ENCODE measurements at regions not wholly inside any gene's neighbourhood (a gene's known extent, or its start where the extent isn't known, plus 50 kb on each side); places are given as distances from the start of the nearest gene placed in this dataset.

DNA sequence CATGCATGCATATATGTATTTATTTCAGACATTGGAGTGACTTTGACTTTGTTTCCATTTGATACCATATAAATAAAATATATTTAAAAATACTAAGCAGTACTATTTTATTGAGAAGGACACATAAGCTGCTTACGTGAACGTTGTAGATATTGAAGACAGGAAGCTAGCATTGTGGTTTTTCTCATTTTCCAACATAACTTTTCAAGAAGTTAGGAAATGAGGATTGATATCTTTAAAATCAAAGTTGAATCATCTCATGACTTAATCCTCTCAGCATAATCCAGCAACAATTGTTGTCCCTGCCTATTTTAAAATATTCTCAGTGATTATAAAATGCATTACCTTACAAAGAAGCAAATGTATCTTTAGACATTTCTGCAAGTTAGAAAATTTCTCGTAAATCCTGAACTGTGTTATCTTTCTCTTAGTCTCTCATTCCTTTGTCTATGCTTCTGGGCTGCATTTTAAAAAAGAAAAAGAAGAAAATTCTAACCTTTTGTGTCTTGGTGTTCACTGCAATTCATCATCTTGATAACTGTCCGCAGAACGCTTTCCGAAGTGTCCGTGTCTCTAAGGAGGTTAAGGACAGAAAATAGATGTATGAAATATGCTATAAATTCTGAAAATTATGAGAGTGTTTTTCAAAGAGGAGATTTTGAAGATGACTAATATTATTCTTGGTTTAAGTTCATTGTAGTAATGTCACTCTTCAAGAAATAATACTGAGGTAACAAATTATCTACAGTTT lies 1089.9 kb upstream of the CDH6 start:
- no peak for ATAC-seq
- no peak for TF ChIP-seq ISL1 (CRISPR knock-in tag; IDR thresholded peaks at IDR 0.05)
- no peak for TF ChIP-seq RARB (CRISPR knock-in tag; IDR thresholded peaks at IDR 0.05)
- TF ChIP-seq ZFP30 (CRISPR knock-in tag; IDR thresholded peaks at IDR 0.05) = no peak
- TF ChIP-seq, protein P1, sequence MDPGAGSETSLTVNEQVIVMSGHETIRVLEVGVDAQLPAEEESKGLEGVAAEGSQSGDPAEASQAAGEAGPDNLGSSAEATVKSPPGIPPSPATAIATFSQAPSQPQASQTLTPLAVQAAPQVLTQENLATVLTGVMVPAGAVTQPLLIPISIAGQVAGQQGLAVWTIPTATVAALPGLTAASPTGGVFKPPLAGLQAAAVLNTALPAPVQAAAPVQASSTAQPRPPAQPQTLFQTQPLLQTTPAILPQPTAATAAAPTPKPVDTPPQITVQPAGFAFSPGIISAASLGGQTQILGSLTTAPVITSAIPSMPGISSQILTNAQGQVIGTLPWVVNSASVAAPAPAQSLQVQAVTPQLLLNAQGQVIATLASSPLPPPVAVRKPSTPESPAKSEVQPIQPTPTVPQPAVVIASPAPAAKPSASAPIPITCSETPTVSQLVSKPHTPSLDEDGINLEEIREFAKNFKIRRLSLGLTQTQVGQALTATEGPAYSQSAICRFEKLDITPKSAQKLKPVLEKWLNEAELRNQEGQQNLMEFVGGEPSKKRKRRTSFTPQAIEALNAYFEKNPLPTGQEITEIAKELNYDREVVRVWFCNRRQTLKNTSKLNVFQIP (CRISPR knock-in tag; IDR thresholded peaks at IDR 0.05; ENCODE audit: borderline replicate concordance, low read depth) = no peak
- TF ChIP-seq ZNF70 (CRISPR knock-in tag; IDR thresholded peaks at IDR 0.05) = no peak
- TF ChIP-seq, protein P2, sequence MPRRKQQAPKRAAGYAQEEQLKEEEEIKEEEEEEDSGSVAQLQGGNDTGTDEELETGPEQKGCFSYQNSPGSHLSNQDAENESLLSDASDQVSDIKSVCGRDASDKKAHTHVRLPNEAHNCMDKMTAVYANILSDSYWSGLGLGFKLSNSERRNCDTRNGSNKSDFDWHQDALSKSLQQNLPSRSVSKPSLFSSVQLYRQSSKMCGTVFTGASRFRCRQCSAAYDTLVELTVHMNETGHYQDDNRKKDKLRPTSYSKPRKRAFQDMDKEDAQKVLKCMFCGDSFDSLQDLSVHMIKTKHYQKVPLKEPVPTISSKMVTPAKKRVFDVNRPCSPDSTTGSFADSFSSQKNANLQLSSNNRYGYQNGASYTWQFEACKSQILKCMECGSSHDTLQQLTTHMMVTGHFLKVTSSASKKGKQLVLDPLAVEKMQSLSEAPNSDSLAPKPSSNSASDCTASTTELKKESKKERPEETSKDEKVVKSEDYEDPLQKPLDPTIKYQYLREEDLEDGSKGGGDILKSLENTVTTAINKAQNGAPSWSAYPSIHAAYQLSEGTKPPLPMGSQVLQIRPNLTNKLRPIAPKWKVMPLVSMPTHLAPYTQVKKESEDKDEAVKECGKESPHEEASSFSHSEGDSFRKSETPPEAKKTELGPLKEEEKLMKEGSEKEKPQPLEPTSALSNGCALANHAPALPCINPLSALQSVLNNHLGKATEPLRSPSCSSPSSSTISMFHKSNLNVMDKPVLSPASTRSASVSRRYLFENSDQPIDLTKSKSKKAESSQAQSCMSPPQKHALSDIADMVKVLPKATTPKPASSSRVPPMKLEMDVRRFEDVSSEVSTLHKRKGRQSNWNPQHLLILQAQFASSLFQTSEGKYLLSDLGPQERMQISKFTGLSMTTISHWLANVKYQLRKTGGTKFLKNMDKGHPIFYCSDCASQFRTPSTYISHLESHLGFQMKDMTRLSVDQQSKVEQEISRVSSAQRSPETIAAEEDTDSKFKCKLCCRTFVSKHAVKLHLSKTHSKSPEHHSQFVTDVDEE (CRISPR knock-in tag; IDR thresholded peaks at IDR 0.05) = no peak
- TF ChIP-seq SNAI2 (CRISPR knock-in tag; IDR thresholded peaks at IDR 0.05) = no peak
- no peak for TF ChIP-seq CSDC2 (CRISPR knock-in tag; IDR thresholded peaks at IDR 0.05)
- TF ChIP-seq ESRRG (CRISPR knock-in tag; IDR thresholded peaks at IDR 0.05) = no peak

DNA sequence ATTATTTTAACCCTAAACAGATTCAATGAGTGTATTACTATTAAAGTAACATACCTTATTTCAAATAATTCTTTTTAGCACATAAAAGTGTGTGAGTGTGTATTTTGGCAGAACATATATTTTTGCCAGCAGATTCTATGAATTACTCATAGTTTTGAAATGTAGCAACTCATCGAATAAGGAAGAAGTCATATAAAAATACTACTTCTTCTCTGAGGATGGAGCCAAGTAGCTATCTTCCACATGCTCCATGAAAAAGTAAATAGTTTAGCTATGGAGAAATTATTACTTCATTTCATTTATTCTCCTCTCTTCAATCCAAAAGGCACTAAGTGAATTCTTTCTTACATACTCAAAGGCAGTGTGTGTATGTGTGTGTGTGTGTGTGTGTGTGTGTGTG lies 1090.4 kb upstream of the CDH6 start:
- TF ChIP-seq, protein P3, sequence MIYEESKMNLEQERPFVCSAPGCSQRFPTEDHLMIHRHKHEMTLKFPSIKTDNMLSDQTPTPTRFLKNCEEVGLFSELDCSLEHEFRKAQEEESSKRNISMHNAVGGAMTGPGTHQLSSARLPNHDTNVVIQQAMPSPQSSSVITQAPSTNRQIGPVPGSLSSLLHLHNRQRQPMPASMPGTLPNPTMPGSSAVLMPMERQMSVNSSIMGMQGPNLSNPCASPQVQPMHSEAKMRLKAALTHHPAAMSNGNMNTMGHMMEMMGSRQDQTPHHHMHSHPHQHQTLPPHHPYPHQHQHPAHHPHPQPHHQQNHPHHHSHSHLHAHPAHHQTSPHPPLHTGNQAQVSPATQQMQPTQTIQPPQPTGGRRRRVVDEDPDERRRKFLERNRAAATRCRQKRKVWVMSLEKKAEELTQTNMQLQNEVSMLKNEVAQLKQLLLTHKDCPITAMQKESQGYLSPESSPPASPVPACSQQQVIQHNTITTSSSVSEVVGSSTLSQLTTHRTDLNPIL (CRISPR knock-in tag; IDR thresholded peaks at IDR 0.05; ENCODE audit: low read depth) = no peak
- no peak for TF ChIP-seq ISL1 (CRISPR knock-in tag; IDR thresholded peaks at IDR 0.05)
- no peak for TF ChIP-seq ZNF70 (CRISPR knock-in tag; IDR thresholded peaks at IDR 0.05)
- TF ChIP-seq BACH2 (CRISPR knock-in tag; IDR thresholded peaks at IDR 0.05; ENCODE audit: borderline replicate concordance) = no peak
- TF ChIP-seq, protein P1 (CRISPR knock-in tag; IDR thresholded peaks at IDR 0.05; ENCODE audit: borderline replicate concordance, low read depth) = no peak
- no peak for TF ChIP-seq ZC3H10 (CRISPR knock-in tag; IDR thresholded peaks at IDR 0.05)
- TF ChIP-seq, protein P2 (CRISPR knock-in tag; IDR thresholded peaks at IDR 0.05) = no peak
- no peak for TF ChIP-seq SNAI2 (CRISPR knock-in tag; IDR thresholded peaks at IDR 0.05)
- no peak for TF ChIP-seq TOX (CRISPR knock-in tag; IDR thresholded peaks at IDR 0.05; ENCODE audit: borderline replicate concordance)
- no peak for TF ChIP-seq ARNTL (CRISPR knock-in tag; IDR thresholded peaks at IDR 0.05; ENCODE audit: borderline replicate concordance, low read depth)
- no peak for TF ChIP-seq GLIS3 (CRISPR knock-in tag; IDR thresholded peaks at IDR 0.05)
- no peak for TF ChIP-seq ZNF8 (CRISPR knock-in tag; IDR thresholded peaks at IDR 0.05)
- TF ChIP-seq ZFP30 (CRISPR knock-in tag; IDR thresholded peaks at IDR 0.05) = no peak
- TF ChIP-seq ZFP3 (CRISPR knock-in tag; IDR thresholded peaks at IDR 0.05) = no peak
- ATAC-seq = no peak

DNA sequence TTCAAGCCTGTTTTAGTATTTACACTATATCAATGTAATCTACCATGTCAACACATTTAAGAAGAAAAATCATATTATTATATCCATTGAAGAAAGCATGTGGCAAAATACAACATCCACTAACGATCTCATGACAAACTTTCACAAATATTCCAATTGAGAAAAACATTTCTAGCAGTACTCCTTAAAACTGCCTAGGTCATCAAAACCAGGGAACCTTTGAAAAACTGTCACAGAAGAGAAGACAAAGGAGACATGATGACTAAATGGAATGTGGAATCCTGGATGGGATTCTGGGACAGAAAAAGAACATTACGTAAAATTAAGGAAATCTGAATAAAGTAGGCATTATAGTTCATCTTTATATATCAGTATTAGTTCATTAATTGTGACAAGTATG lies 1091.3 kb upstream of the CDH6 start:
- TF ChIP-seq, protein P4, sequence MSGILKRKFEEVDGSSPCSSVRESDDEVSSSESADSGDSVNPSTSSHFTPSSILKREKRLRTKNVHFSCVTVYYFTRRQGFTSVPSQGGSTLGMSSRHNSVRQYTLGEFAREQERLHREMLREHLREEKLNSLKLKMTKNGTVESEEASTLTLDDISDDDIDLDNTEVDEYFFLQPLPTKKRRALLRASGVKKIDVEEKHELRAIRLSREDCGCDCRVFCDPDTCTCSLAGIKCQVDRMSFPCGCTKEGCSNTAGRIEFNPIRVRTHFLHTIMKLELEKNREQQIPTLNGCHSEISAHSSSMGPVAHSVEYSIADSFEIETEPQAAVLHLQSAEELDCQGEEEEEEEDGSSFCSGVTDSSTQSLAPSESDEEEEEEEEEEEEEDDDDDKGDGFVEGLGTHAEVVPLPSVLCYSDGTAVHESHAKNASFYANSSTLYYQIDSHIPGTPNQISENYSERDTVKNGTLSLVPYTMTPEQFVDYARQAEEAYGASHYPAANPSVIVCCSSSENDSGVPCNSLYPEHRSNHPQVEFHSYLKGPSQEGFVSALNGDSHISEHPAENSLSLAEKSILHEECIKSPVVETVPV (CRISPR knock-in tag; IDR thresholded peaks at IDR 0.05) = no peak
- TF ChIP-seq ZFP30 (CRISPR knock-in tag; IDR thresholded peaks at IDR 0.05) (no peak), ZFP3 (CRISPR knock-in tag; IDR thresholded peaks at IDR 0.05) (no peak), BACH2 (CRISPR knock-in tag; IDR thresholded peaks at IDR 0.05; ENCODE audit: borderline replicate concordance) (no peak), PPARA (CRISPR knock-in tag; IDR thresholded peaks at IDR 0.05; ENCODE audit: borderline replicate concordance) (no peak), ZNF565 (CRISPR knock-in tag; conservative IDR thresholded peaks at IDR 0.05; ENCODE audit: low read depth) (no peak), ZC3H10 (CRISPR knock-in tag; IDR thresholded peaks at IDR 0.05) (no peak), ESRRG (CRISPR knock-in tag; IDR thresholded peaks at IDR 0.05) (no peak)
- TF ChIP-seq, protein P5, sequence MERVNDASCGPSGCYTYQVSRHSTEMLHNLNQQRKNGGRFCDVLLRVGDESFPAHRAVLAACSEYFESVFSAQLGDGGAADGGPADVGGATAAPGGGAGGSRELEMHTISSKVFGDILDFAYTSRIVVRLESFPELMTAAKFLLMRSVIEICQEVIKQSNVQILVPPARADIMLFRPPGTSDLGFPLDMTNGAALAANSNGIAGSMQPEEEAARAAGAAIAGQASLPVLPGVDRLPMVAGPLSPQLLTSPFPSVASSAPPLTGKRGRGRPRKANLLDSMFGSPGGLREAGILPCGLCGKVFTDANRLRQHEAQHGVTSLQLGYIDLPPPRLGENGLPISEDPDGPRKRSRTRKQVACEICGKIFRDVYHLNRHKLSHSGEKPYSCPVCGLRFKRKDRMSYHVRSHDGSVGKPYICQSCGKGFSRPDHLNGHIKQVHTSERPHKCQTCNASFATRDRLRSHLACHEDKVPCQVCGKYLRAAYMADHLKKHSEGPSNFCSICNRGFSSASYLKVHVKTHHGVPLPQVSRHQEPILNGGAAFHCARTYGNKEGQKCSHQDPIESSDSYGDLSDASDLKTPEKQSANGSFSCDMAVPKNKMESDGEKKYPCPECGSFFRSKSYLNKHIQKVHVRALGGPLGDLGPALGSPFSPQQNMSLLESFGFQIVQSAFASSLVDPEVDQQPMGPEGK (CRISPR knock-in tag; IDR thresholded peaks at IDR 0.05; ENCODE audit: borderline replicate concordance) = no peak
- ATAC-seq = no peak

Data from SK-N-SH treated with all-trans-retinoic acid at 6 μM for 48 hours (cell line).